ENCODE measurements at regions not wholly inside any gene's neighbourhood (a gene's known extent, or its start where the extent isn't known, plus 50 kb on each side); places are given as distances from the start of the nearest gene placed in this dataset.

DNA sequence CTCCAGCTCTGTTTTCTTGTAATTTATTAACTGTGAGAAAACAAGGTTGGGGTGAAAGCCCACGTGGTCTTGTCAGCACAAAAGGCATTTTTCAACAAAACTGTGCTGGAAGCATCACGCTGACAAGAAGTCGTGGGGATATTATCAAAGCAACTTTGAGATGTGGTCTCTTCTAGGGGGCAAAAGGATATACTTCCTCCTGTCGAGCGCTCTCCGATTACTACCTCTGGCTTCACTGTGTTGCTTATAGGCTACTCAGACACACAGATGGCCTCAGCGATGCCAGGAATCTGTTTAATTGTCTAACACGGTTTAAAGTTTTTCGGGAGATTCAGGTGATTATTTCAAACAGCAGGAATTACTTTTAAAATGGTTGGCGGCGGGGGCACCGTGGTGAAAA lies 275.9 kb upstream of the SOX4 start:
- in situ Hi-C loops (cut with HindIII; ENCODE audit: low sequenced_read_pairs), result no loop called here
- peak overlapping the region; percentile 3 for H3K4me3 ChIP-seq (ENCODE audit: low read depth, low read length)

DNA sequence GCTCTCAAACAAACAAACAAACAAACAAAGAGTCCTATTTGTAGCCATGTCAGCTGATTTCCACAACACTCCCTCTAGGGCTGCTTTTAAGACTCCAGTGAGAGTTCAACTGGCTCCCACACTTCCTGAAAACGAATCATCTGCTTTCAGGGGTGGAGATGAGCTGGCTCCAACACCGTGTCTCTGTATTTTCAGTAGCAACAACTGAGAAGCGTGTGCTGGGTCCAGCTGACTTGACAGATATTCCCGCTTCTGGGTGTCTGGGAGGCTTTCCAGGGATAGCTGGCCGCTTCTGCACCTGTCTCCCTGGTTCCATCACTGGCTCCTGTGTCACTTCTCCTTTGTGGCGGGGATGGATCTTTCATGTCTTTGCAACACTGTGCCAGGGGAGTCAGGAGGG lies 272.5 kb upstream of the SOX4 start:
- no peak for TF ChIP-seq CTCF (IDR thresholded peaks at IDR 0.05; ENCODE audit: low read depth, low read length)
- in situ Hi-C loops (cut with HindIII; ENCODE audit: low sequenced_read_pairs), result no loop called here
- no peak for DNase-seq (ENCODE audit: low read depth, low spot score)
- H3K4me3 ChIP-seq (ENCODE audit: low read depth, low read length), result no peak overlapping the region

More for the DNA sequence above, 275.9 kb upstream of the SOX4 start:
- no peak for DNase-seq (ENCODE audit: low read depth, low spot score)
- TF ChIP-seq CTCF (IDR thresholded peaks at IDR 0.05; ENCODE audit: low read depth, low read length), result no peak

DNA sequence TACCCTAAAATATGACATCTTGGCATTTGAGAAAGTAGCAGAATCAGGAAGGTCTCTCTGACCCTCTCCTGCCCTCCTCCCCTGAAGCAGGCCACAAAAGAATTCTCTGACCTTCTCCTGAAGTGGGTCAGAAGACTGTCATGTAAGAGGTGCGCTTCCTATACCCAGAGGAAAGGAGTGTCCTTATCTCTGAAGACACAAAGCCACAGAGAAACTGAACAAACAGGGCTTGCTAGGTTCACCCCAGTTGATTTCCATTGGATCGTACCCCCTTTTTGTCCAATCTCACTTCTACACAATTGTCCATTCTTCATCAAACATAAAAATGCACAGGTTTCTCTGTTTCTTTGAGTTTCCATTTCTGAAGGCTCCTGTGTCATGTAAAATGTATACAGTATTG lies 272.0 kb upstream of the SOX4 start:
- no peak for DNase-seq (ENCODE audit: low read depth, low spot score)
- no peak overlapping the region for H3K4me3 ChIP-seq (ENCODE audit: low read depth, low read length)
- in situ Hi-C loops (cut with HindIII; ENCODE audit: low sequenced_read_pairs), result no loop called here
- TF ChIP-seq CTCF (IDR thresholded peaks at IDR 0.05; ENCODE audit: low read depth, low read length), result no peak

GRCh38 chr6:21323577-21323976 lies 270.0 kb upstream of the SOX4 start:
- TF ChIP-seq CTCF (IDR thresholded peaks at IDR 0.05; ENCODE audit: low read depth, low read length), result no peak
- no peak for DNase-seq (ENCODE audit: low read depth, low spot score)
- in situ Hi-C loops (cut with HindIII; ENCODE audit: low sequenced_read_pairs), result no loop called here
- H3K4me3 ChIP-seq (ENCODE audit: low read depth, low read length), result no peak overlapping the region

DNA sequence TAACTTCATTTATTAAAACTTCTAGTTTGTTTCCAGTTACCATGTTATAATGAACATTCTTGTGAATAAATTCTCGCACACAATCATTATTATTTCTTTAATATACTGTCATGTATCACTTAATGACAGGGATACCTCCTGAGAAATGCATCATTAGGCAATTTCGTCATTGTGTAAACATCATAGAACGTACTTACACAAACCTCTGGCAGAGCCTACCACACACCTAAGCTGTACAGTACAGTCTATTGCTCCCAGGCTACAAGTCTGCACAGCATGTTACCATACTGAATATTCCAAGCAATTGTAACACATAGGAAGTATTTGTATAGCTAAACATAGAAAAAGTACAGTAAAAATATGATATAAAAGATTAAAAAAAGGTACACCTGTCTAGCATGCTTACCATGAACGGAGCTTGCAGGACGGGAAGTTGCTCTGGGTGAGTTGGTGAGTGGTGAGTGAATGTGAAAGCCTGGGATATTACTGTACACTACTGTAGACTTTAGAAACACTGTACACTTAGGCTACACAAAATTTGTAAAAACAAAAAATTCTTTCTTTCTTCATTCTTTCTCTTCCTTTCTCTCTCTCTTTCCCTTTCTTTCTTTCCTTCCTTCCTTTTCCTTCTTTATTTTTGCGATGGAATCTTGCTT lies 268.2 kb upstream of the SOX4 start:
- in situ Hi-C loops (cut with HindIII; ENCODE audit: low sequenced_read_pairs), result no loop called here
- no peak for DNase-seq (ENCODE audit: low read depth, low spot score)
- TF ChIP-seq CTCF (IDR thresholded peaks at IDR 0.05; ENCODE audit: low read depth, low read length), result no peak
- no peak overlapping the region for H3K4me3 ChIP-seq (ENCODE audit: low read depth, low read length)

- DNase-seq (ENCODE audit: low read depth, low spot score), result no peak
- in situ Hi-C loops (cut with HindIII; ENCODE audit: low sequenced_read_pairs), result no loop called here
- TF ChIP-seq CTCF (IDR thresholded peaks at IDR 0.05; ENCODE audit: low read depth, low read length), result no peak
Measured at GRCh38 chr6:21327326-21328112, 266.0 kb upstream of the SOX4 start.

More at GRCh38 chr6:21327326-21328112, 266.0 kb upstream of the SOX4 start:
- no peak overlapping the region for H3K4me3 ChIP-seq (ENCODE audit: low read depth, low read length)
